Cerebellar cortex (tissue), 1 donor: ENCODE measurements at regions not wholly inside any gene's neighbourhood (a gene's known extent, or its start where the extent isn't known, plus 50 kb on each side); places are given as distances from the start of the nearest gene placed in this dataset.

Source experiments
- DNase-seq: peaks from one replicate; pipeline ENCODE4 v3.0.0-alpha.2; 2015; ENCODE audit warnings: low spot score

GRCh38 chr2:234640657-234641056 is 143.8 kb upstream of the ARL4C start:
- DNase-seq: no peak

GRCh38 chr2:234638966-234639365 is 142.1 kb upstream of the ARL4C start:
- no peak for DNase-seq

- DNase-seq: no peak
Observed at GRCh38 chr2:234635284-234635683, 138.4 kb upstream of the ARL4C start.

- DNase-seq: no peak
Observed at GRCh38 chr2:234633581-234634230, 136.8 kb upstream of the ARL4C start.

- no peak for DNase-seq
Observed at GRCh38 chr2:234632527-234633391, 135.9 kb upstream of the ARL4C start.

GRCh38 chr2:234631646-234632514 is 135.0 kb upstream of the ARL4C start:
- no peak for DNase-seq

GRCh38 chr2:234630801-234631261 is 133.9 kb upstream of the ARL4C start:
- no peak for DNase-seq

GRCh38 chr2:234629596-234629995 is 132.7 kb upstream of the ARL4C start:
- DNase-seq: no peak

- no peak for DNase-seq
Observed at GRCh38 chr2:234628953-234629352, 132.1 kb upstream of the ARL4C start.

GRCh38 chr2:234627308-234627707 is 130.4 kb upstream of the ARL4C start:
- DNase-seq: no peak

- DNase-seq: no peak
Observed at GRCh38 chr2:234626566-234627130, 129.8 kb upstream of the ARL4C start.

GRCh38 chr2:234625626-234626250 is 128.9 kb upstream of the ARL4C start:
- DNase-seq: no peak

- no peak for DNase-seq
Observed at GRCh38 chr2:234623521-234623991, 126.7 kb upstream of the ARL4C start.

- no peak for DNase-seq
Observed at GRCh38 chr2:234621120-234621519, 124.2 kb upstream of the ARL4C start.

- no peak for DNase-seq
Observed at GRCh38 chr2:234620018-234620417, 123.1 kb upstream of the ARL4C start.

GRCh38 chr2:234615643-234616356 is 118.9 kb upstream of the ARL4C start:
- no peak for DNase-seq

- no peak for DNase-seq
Observed at GRCh38 chr2:234611209-234611608, 114.3 kb upstream of the ARL4C start.

- DNase-seq: no peak
Observed at GRCh38 chr2:234608946-234609345, 112.1 kb upstream of the ARL4C start.

- no peak for DNase-seq
Observed at GRCh38 chr2:234607691-234608090, 110.8 kb upstream of the ARL4C start.

- no peak for DNase-seq
Observed at GRCh38 chr2:234606896-234607295, 110.0 kb upstream of the ARL4C start.

- no peak for DNase-seq
Observed at GRCh38 chr2:234603619-234604018, 106.7 kb upstream of the ARL4C start.
